HCT116 (cell line): ENCODE measurements at regions not wholly inside any gene's neighbourhood (a gene's known extent, or its start where the extent isn't known, plus 50 kb on each side); places are given as distances from the start of the nearest gene placed in this dataset.

ENCODE experiments used
- POLR2AphosphoS5 ChIP-seq: IDR thresholded peaks from 2 replicates; pipeline ENCODE4 v1.6.1; 2011; ENCODE audit warnings: mild to moderate bottlenecking, low read depth, low read length, moderate library complexity
- SRF ChIP-seq: IDR thresholded peaks from 2 replicates; pipeline ENCODE4 v1.6.1; 2012; ENCODE audit warnings: low read depth
- TF ChIP-seq, protein P1 (sequence below), 3 experiments: fragments of 200-600 bp in 1 of 3; sonication (generic) in 1 of 3; IDR thresholded peaks in 2 of 3; conservative IDR thresholded peaks in 1 of 3; 2 replicates each; pipeline ENCODE4 v1.5.1; 2012 to 2017; ENCODE audit warnings: low read depth in 2 of 3, low read length in 2 of 3, antibody characterized with exemption in 1 of 3, borderline replicate concordance in 1 of 3, control low read depth in 1 of 3, mild to moderate bottlenecking in 1 of 3, mixed read lengths in 1 of 3, mixed run types in 1 of 3, moderate library complexity in 1 of 3; ENCODE audit not compliant: insufficient read depth in 1 of 3

DNA sequence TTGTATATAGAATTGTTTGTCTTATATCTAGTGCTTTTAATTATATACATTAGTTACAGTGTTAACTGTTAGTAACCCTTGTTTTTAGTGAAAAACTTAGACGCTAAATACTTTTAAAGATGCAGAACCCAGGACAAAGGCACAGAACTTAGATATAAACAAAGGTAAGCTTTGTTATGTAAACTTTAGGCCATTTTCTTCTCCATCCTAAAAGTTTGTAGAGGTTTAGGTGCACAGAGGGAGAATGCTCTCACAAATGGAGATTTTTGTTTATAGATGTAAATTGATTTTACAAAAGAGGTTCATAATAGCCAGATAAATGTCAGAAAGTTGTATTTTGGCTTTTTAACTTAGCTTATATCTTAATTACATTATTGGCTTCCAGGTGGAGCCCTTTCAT lies 490.5 kb upstream of the LRRC7 start:
- TF ChIP-seq, protein P1, sequence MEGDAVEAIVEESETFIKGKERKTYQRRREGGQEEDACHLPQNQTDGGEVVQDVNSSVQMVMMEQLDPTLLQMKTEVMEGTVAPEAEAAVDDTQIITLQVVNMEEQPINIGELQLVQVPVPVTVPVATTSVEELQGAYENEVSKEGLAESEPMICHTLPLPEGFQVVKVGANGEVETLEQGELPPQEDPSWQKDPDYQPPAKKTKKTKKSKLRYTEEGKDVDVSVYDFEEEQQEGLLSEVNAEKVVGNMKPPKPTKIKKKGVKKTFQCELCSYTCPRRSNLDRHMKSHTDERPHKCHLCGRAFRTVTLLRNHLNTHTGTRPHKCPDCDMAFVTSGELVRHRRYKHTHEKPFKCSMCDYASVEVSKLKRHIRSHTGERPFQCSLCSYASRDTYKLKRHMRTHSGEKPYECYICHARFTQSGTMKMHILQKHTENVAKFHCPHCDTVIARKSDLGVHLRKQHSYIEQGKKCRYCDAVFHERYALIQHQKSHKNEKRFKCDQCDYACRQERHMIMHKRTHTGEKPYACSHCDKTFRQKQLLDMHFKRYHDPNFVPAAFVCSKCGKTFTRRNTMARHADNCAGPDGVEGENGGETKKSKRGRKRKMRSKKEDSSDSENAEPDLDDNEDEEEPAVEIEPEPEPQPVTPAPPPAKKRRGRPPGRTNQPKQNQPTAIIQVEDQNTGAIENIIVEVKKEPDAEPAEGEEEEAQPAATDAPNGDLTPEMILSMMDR (IDR thresholded peaks at IDR 0.05 in 2 of 3, conservative IDR thresholded peaks at IDR 0.05 in 1 of 3; ENCODE audit: borderline replicate concordance in 1 of 3, insufficient read depth in 1 of 3, low read depth in 2 of 3, low read length in 2 of 3): no peak
- TF ChIP-seq POLR2AphosphoS5: no peak
- no peak for TF ChIP-seq SRF
